Fibroblast of lung (primary cell): ENCODE measurements at regions not wholly inside any gene's neighbourhood (a gene's known extent, or its start where the extent isn't known, plus 50 kb on each side); places are given as distances from the start of the nearest gene placed in this dataset.

Experiments used
- DNase-seq, 2 donors: peaks; one replicate each; pipeline versions ENCODE4 v3.0.0 to v3.0.0-alpha.2; 2010; ENCODE audit warnings: low read depth in 2 of 2
- H2AFZ ChIP-seq: 2 replicates; pipeline ENCODE4 v1.5.1; 2012; ENCODE audit warnings: low read length, control low read depth, inconsistent platforms
- H3K27ac ChIP-seq: 2 replicates; pipeline ENCODE4 v1.5.1; 2011; ENCODE audit warnings: low read length, control low read depth; ENCODE audit not compliant: insufficient read depth
- H3K27me3 ChIP-seq: 2 replicates; pipeline ENCODE4 v1.5.1; 2011; ENCODE audit warnings: mild to moderate bottlenecking, low read length; ENCODE audit not compliant: control insufficient read depth, insufficient read depth
- H3K36me3 ChIP-seq: 2 replicates; pipeline ENCODE4 v1.5.1; 2011; ENCODE audit warnings: low read length; ENCODE audit not compliant: control insufficient read depth, insufficient read depth
- H3K4me1 ChIP-seq: 2 replicates; pipeline ENCODE4 v1.5.1; 2011; ENCODE audit warnings: low read length; ENCODE audit not compliant: control insufficient read depth, insufficient read depth; ENCODE audit errors: extremely low read depth
- H3K4me2 ChIP-seq: 2 replicates; pipeline ENCODE4 v1.5.1; 2011; ENCODE audit warnings: low read length, control low read depth; ENCODE audit not compliant: insufficient read depth; ENCODE audit errors: extremely low read depth
- H3K4me3 ChIP-seq, 4 experiments: fragments of 200-600 bp in 1 of 4; sonication (generic) in 1 of 4; replicated peaks in 1 of 4; 2 replicates each; pipeline ENCODE4 v1.5.1; 2011 to 2016; ENCODE audit warnings: low read length in 4 of 4, low read depth in 3 of 4, mild to moderate bottlenecking in 3 of 4, control low read depth in 2 of 4, inconsistent platforms in 1 of 4, mixed read lengths in 1 of 4; ENCODE audit not compliant: insufficient read depth in 1 of 4; ENCODE audit errors: control extremely low read depth in 1 of 4
- H3K79me2 ChIP-seq: 2 replicates; pipeline ENCODE4 v1.5.1; 2012; ENCODE audit warnings: mild to moderate bottlenecking, low read length, inconsistent platforms; ENCODE audit not compliant: control insufficient read depth, insufficient read depth
- H3K9ac ChIP-seq: 2 replicates; pipeline ENCODE4 v1.5.1; 2011; ENCODE audit warnings: mild to moderate bottlenecking, low read length, control low read depth; ENCODE audit not compliant: insufficient read depth
- H3K9me3 ChIP-seq: 2 replicates; pipeline ENCODE4 v1.5.1; 2012; ENCODE audit warnings: low read depth, low read length; ENCODE audit not compliant: control insufficient read depth, insufficient read depth
- H4K20me1 ChIP-seq: 2 replicates; pipeline ENCODE4 v1.5.1; 2011; ENCODE audit warnings: low read length; ENCODE audit not compliant: control insufficient read depth, insufficient read depth; ENCODE audit errors: extremely low read depth
- EZH2 ChIP-seq: IDR thresholded peaks from 2 replicates; pipeline ENCODE4 v1.5.1; 2012; ENCODE audit warnings: low read length, control low read depth, mild to moderate bottlenecking; ENCODE audit errors: missing control alignments
- TF ChIP-seq, protein P1 (sequence below), 2 donors: IDR thresholded peaks in 1 of 2; conservative IDR thresholded peaks in 1 of 2; 1 replicate in 1 of 2; 2 replicates in 1 of 2; pipeline ENCODE4 v1.5.1; 2011 to 2012; ENCODE audit warnings: low read length in 2 of 2, control low read depth in 1 of 2, inconsistent platforms in 1 of 2, low read depth in 1 of 2, mild to moderate bottlenecking in 1 of 2

DNA sequence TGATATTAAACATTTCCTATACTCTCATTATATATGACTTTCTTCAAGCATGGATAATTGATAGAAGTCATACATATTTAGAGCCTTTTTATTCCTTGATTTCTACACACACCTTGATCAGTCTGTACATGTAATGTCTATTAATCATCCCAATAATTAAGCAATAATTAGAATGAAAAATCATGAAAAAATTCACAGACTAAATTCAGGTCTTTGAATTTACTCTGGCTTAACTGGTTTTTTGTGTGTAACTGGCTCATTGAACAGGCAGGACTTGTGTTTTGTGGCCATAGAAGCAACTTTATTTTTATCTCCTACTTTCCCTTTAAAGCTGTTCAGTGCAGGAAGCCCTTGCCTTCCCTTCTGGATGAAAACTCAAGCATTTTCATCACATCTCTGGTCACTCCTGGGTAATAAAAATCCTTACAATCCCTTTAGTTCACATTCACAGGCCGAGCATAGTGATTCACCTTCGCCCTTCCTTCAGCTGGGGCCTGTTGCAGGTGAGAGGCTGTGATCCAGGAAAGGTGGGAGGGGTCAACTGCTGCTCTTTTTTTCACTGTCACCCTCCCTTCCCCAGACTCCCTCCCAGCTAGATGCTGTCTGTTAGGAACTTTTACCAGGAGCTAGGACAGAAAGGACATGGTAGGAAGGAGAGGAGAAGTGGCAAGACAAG lies 58.0 kb upstream of the ITSN2 start:
- no peaks in the 10 kb centered on the region for H4K20me1 ChIP-seq
- H3K27ac ChIP-seq = no peak overlapping the region
- no peak overlapping the region for H3K4me3 ChIP-seq
- no peak for DNase-seq
- peaks cover 2% of the 10 kb centered on the region for H3K27me3 ChIP-seq
- H3K4me1 ChIP-seq = no peaks in the 10 kb centered on the region
- H2AFZ ChIP-seq = no peak overlapping the region
- TF ChIP-seq, protein P1, sequence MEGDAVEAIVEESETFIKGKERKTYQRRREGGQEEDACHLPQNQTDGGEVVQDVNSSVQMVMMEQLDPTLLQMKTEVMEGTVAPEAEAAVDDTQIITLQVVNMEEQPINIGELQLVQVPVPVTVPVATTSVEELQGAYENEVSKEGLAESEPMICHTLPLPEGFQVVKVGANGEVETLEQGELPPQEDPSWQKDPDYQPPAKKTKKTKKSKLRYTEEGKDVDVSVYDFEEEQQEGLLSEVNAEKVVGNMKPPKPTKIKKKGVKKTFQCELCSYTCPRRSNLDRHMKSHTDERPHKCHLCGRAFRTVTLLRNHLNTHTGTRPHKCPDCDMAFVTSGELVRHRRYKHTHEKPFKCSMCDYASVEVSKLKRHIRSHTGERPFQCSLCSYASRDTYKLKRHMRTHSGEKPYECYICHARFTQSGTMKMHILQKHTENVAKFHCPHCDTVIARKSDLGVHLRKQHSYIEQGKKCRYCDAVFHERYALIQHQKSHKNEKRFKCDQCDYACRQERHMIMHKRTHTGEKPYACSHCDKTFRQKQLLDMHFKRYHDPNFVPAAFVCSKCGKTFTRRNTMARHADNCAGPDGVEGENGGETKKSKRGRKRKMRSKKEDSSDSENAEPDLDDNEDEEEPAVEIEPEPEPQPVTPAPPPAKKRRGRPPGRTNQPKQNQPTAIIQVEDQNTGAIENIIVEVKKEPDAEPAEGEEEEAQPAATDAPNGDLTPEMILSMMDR (conservative IDR thresholded peaks at IDR 0.05 in 1 of 2, IDR thresholded peaks at IDR 0.05 in 1 of 2; ENCODE audit: low read depth in 1 of 2, low read length in 2 of 2) = no peak
- TF ChIP-seq EZH2 = no peak
- no peak overlapping the region for H3K9ac ChIP-seq
- H3K36me3 ChIP-seq = no peaks in the 10 kb centered on the region
- H3K9me3 ChIP-seq = no peaks in the 10 kb centered on the region
- H3K4me2 ChIP-seq = no peak overlapping the region
- no peaks in the 10 kb centered on the region for H3K79me2 ChIP-seq

DNA sequence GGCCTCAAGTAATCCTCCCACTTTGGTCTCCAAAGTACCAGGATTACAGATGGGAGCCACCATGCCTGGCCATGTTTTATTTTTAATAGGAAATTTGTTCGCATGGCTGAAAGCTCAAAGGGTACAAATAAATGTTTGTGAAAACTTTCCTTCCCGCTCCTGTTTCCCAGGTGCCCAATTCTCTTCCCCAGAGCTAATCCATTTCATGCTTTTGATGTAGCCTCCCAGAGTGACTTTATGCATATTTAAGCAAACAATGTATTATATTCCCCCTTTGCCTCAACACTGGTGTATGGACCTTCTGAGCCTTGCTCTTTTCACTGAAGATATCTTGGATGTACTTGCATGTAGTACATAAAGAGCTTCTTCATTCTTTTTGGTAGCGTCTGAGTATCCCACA lies 52.5 kb upstream of the ITSN2 start:
- H3K9ac ChIP-seq = no peak overlapping the region
- no peaks in the 10 kb centered on the region for H3K9me3 ChIP-seq
- no peaks in the 10 kb centered on the region for H3K27me3 ChIP-seq
- H3K4me1 ChIP-seq = no peaks in the 10 kb centered on the region
- H3K27ac ChIP-seq = no peak overlapping the region
- H4K20me1 ChIP-seq = no peaks in the 10 kb centered on the region
- no peak for DNase-seq
- no peaks in the 10 kb centered on the region for H3K36me3 ChIP-seq
- no peak overlapping the region for H3K4me2 ChIP-seq
- TF ChIP-seq, protein P1 (conservative IDR thresholded peaks at IDR 0.05 in 1 of 2, IDR thresholded peaks at IDR 0.05 in 1 of 2; ENCODE audit: low read depth in 1 of 2, low read length in 2 of 2) = no peak
- no peak for TF ChIP-seq EZH2
- no peak overlapping the region for H3K4me3 ChIP-seq
- H3K79me2 ChIP-seq = no peaks in the 10 kb centered on the region
- H2AFZ ChIP-seq = no peak overlapping the region

DNA sequence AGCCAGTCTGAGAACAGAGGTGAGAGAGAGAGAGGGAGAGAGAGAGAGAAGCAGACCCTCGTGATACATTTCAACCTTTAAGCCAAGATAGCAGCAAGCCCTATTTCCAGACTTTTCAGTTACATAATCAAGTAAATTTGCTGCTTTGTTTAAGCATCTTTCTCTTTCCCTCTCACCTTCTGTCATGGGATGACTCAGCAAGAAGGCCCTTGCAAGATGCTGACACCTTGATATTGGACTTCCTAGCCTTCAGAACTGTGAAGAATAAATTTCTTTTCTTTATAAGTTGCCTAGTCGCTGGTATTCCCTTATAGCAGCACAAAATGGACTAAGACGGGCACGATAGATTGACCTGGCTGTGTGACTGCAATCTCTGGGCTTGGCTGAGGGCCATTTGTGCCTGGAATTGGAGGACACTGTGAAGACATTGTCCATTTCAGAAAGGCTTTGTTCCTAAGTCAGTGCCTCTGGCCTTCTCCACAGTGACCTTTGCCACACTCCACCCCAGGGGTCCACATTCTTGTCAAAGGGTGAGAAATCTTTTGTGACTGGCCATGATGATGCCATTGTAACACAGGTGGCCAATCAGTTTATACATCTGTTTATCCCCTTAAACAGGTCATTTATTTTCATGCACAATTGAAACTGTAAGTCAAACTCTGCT lies 51.3 kb upstream of the ITSN2 start:
- no peak overlapping the region for H2AFZ ChIP-seq

More for the DNA sequence above, 51.3 kb upstream of the ITSN2 start:
- no peak for DNase-seq
- TF ChIP-seq, protein P1 (conservative IDR thresholded peaks at IDR 0.05 in 1 of 2, IDR thresholded peaks at IDR 0.05 in 1 of 2; ENCODE audit: low read depth in 1 of 2, low read length in 2 of 2) = no peak
- TF ChIP-seq EZH2 = no peak
- Histone ChIP-seq H3K79me2 (no peaks in the 10 kb centered on the region), H3K4me2 (no peak overlapping the region), H3K9ac (no peak overlapping the region), H4K20me1 (no peaks in the 10 kb centered on the region), H3K4me3 (no peak overlapping the region), H3K27ac (no peak overlapping the region), H3K9me3 (no peaks in the 10 kb centered on the region), H3K36me3 (no peaks in the 10 kb centered on the region), H3K4me1 (no peaks in the 10 kb centered on the region), H3K27me3 (no peaks in the 10 kb centered on the region)
